Thyroid gland (tissue), 4 donors: ENCODE measurements at regions not wholly inside any gene's neighbourhood (a gene's known extent, or its start where the extent isn't known, plus 50 kb on each side); places are given as distances from the start of the nearest gene placed in this dataset.

ENCODE experiments used
- POLR2A ChIP-seq, 2 donors: fragments of 450-650 bp; IDR thresholded peaks; one replicate each; pipeline ENCODE4 v1.6.1; 2017; ENCODE audit warnings: antibody characterized with exemption in 2 of 2, mild to moderate bottlenecking in 2 of 2, moderate library complexity in 1 of 2
- TF ChIP-seq, protein P1 (sequence below), 6 experiments: fragments of 200-600 bp in 3 of 6; fragments of 450-650 bp in 3 of 6; sonication (generic) in 3 of 6; IDR thresholded peaks; one replicate each; pipeline ENCODE4 v1.5.1; 2016 to 2019; ENCODE audit warnings: antibody characterized with exemption in 6 of 6, mild to moderate bottlenecking in 2 of 6, inconsistent platforms in 1 of 6, moderate library complexity in 1 of 6

- TF ChIP-seq, protein P1, sequence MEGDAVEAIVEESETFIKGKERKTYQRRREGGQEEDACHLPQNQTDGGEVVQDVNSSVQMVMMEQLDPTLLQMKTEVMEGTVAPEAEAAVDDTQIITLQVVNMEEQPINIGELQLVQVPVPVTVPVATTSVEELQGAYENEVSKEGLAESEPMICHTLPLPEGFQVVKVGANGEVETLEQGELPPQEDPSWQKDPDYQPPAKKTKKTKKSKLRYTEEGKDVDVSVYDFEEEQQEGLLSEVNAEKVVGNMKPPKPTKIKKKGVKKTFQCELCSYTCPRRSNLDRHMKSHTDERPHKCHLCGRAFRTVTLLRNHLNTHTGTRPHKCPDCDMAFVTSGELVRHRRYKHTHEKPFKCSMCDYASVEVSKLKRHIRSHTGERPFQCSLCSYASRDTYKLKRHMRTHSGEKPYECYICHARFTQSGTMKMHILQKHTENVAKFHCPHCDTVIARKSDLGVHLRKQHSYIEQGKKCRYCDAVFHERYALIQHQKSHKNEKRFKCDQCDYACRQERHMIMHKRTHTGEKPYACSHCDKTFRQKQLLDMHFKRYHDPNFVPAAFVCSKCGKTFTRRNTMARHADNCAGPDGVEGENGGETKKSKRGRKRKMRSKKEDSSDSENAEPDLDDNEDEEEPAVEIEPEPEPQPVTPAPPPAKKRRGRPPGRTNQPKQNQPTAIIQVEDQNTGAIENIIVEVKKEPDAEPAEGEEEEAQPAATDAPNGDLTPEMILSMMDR (IDR thresholded peaks at IDR 0.05), result no peak
- no peak for TF ChIP-seq POLR2A (IDR thresholded peaks at IDR 0.05)
Measured at GRCh38 chr3:130227540-130227939, 117.9 kb upstream of the COL6A5 start.
